ENCODE measurements at regions not wholly inside any gene's neighbourhood (a gene's known extent, or its start where the extent isn't known, plus 50 kb on each side); places are given as distances from the start of the nearest gene placed in this dataset.

DNA sequence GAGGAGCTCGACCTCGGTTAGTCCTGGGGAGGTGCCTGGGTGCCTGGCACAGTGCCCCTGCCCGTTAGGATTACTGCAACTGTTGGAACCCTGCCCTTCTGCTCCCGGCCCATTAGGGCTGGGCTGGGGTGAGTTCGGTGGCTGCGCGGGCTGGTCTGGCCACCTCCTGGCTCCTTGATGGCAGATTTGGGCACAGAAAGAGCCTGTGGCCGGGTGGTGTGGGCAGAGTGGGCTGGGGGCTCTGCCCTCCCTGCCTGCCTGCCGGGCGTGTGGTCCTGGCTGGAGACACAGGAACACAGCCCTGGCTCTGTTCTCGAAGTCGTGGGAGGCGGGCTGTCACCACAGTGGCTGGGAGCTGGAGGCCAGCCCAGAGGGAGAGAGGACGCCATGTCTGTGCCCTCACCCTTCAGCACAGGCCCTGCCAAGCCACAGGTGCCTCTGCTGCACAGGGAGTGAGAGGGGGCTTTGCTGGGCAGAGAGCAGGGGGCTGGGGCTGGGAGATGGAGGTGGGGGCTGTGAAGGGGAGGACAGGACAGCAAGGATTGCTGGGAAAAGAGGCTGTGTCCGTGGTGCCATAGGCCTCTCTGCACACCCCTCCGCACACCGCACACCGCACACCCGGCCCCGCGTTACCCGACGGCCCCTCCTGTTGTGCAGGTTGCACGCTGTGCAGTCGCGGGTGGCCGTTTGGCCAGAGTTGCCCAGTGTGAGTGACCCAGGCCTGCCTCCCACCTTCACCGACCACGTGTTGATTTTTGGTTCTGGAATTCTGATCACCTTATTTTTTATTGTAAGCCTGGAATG, 236.6 kb upstream of the GSE1 start:
- DNase-seq (peak; percentile 72 to 88 (median 87)), ATAC-seq (peak; percentile 63 to 83)
- WGBS: 58% methylated on average over 29 of the region's 29 CpGs
- H3K4me1 ChIP-seq (ENCODE audit: control insufficient read depth, insufficient read depth, low read length): peaks cover 17% of the 10 kb centered on the region
- no peaks in the 10 kb centered on the region for H3K27me3 ChIP-seq (ENCODE audit: control insufficient read depth, insufficient read depth)
- H3K27ac ChIP-seq (ENCODE audit: low read length): peak overlapping the region; percentile 55
- intact Hi-C loops (cut with DNase I): no loop called here
- H3K9me3 ChIP-seq (ENCODE audit: control insufficient read depth, low read length): no peaks in the 10 kb centered on the region
- H3K4me3 ChIP-seq (ENCODE audit: low read length): no peak overlapping the region

DNA sequence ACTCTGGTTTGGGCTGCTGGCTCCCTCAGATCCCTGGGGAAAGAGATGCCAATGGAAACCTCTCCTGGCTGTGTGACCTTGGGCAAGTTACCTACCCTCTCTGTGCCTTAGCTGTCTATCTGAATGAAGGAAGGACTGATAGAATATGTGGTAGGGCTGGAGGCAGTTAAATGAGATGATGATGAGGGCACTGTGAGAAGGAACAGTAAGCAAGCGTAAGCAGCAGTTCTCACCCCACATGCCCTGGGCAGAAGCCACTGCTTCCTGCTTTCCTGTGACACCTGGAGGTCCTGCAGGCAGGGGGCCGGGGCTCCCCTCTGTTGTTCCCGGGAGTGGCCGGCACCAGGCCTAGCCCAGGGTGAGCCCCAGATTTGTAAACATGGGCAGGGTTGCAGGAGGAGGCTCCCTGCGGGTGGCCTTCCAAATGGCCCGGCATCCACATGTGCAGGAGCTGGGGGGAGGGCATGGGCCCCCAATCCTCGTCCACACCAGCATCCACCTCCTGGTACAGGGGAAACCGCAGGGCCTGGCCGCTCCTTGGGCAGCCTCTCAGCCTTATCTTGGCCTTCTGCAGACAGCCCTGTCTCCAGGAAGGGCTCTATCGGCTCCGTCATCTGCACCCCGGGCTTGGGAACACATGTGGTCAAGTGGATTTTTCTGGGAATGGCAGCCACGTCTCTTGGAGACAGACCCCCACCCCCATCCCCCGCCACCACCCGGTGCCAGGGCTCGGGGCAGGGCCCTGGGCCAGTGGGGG, 235.6 kb upstream of the GSE1 start:
- ATAC-seq: peak in 1 of 2 donors; percentile 1
- no peaks in the 10 kb centered on the region for H3K27me3 ChIP-seq (ENCODE audit: control insufficient read depth, insufficient read depth)
- WGBS: 54% methylated on average over 16 of the region's 16 CpGs
- DNase-seq: no peak
- H3K4me1 ChIP-seq (ENCODE audit: control insufficient read depth, insufficient read depth, low read length): peaks cover 17% of the 10 kb centered on the region
- no peaks in the 10 kb centered on the region for H3K9me3 ChIP-seq (ENCODE audit: control insufficient read depth, low read length)
- no peak overlapping the region for H3K27ac ChIP-seq (ENCODE audit: low read length)
- intact Hi-C loops (cut with DNase I): no loop called here
- H3K4me3 ChIP-seq (ENCODE audit: low read length): no peak overlapping the region

DNA sequence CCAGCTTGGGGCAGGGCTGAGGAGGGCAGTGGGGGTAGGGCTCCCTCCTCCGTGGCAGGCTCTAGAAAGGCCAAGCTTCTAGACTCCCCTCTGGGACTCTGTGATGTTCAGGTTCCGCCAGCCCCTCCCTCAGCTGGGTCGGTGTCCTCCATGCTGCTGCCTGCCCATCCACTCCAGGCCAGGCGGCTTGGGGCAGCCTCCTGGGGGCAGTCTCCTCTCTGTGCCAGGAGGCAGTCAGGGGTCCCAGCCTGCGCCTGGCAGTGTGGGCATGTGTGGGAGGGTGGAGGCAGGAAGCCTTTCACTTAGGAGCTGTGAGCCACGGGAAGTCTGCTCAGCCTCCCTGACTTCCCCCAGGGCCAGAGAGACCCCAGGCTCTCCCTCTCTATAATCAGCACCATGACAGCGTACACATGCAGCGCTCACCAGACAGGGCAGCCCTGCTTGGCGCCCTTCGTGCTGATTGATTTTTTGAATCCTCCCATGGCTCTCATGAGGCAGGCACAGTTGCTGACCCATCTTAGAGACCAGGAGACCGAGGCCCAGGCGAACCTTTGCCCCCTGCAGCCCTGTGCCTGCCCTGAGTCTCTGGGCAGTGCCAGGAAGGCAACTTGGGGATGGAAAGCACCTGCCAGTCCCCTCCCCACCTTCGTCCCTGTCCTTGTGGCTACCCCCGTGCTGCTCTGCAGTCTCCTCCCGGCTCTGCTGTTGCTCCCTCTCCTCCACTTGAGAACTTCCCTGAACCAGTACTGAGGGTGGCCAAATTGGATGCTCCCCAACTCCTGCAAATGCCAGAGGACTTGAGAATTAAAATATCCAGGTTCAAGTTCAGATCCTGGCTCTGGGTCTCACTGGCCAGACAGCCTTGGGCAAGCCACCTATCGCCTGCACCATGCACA, 234.7 kb upstream of the GSE1 start:
- WGBS: 77% methylated on average over 16 of the region's 16 CpGs
- Histone ChIP-seq H3K27me3 (ENCODE audit: control insufficient read depth, insufficient read depth) (no peaks in the 10 kb centered on the region), H3K27ac (ENCODE audit: low read length) (no peak overlapping the region), H3K9me3 (ENCODE audit: control insufficient read depth, low read length) (no peaks in the 10 kb centered on the region), H3K4me1 (ENCODE audit: control insufficient read depth, insufficient read depth, low read length) (peaks cover 17% of the 10 kb centered on the region), H3K4me3 (ENCODE audit: low read length) (no peak overlapping the region)
- intact Hi-C loops (cut with DNase I): no loop called here
- DNase-seq: no peak
- ATAC-seq: peak in 1 of 2 donors; percentile 1

DNA sequence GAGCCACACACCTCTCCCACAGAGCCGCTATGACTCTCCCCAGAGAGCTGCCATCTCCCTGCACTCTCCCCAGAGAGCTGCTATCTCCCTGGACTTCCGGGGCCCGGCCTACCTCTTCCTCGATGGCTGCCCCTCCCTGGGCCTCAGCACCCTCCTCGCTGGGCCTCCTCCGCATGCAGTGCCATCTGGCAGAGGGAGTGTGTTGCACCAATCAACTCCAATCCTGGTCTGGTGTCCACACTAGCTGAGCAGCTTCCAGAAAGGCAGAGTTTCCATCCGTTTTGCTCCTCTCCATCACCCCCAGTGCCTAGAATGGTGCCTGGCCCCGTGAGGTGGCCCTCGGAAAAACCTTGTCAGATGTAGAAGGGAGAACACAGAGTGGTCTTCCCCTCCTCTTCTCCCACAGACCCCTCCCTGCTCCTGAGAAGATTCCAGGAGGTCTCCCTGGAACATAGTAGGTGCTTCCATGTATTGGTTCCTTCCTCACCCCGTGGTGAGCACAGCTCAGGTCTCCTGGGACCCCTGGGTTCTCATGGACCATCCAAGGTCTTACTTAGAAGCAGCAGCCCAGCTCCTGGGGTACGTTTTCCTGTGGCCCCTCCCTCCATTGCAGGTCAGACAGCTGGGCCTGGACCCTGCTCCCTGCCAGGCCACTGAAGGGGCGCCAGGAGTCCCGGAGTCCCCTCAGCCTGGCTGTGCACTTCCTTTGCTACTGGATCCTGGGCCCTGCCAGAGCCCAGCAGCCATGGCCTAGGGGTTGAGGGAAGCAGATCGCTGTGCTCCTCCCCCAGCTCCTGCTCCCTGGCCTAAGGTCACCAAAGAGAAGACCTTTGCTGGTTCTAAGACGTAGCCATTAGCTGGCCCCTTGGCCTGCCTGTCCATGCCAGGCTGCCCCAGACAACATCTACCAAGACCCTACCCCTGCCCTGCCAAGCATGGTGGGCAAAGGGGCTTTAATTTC, 233.8 kb upstream of the GSE1 start:
- DNase-seq (peak in 1 of 3 donors; percentile 63), ATAC-seq (no peak)
- intact Hi-C loops (cut with DNase I): no loop called here
- Histone ChIP-seq H3K27me3 (ENCODE audit: control insufficient read depth, insufficient read depth) (no peaks in the 10 kb centered on the region), H3K4me3 (ENCODE audit: low read length) (no peak overlapping the region), H3K4me1 (ENCODE audit: control insufficient read depth, insufficient read depth, low read length) (peaks cover 17% of the 10 kb centered on the region), H3K27ac (ENCODE audit: low read length) (no peak overlapping the region), H3K9me3 (ENCODE audit: control insufficient read depth, low read length) (no peaks in the 10 kb centered on the region)
- WGBS: 72% methylated on average over 15 of the region's 15 CpGs

DNA sequence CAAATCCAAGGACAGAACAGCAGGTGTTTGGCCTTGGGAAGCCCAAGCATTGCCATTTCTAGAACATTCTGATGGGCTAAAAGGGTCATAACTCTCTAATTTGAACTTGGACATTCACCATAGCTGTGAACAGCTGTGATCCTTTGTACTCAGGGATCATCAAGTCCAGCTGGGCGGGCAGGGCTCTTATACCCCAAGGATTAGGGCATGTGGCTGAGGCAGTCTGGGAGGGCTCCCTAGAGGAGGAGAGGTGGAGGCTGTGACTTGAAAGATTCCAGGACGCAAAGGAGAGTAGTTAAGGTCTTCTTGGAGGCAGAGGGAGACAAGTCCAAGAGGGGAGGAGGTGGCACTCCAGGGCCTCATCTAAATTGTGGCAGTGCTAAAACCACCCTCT, 233.1 kb upstream of the GSE1 start:
- peak in 1 of 3 donors; percentile 11 for DNase-seq
- no peak for ATAC-seq
- H3K4me1 ChIP-seq (ENCODE audit: control insufficient read depth, insufficient read depth, low read length): peaks cover 17% of the 10 kb centered on the region
- no peak overlapping the region for H3K27ac ChIP-seq (ENCODE audit: low read length)
- no peaks in the 10 kb centered on the region for H3K27me3 ChIP-seq (ENCODE audit: control insufficient read depth, insufficient read depth)
- no peak overlapping the region for H3K4me3 ChIP-seq (ENCODE audit: low read length)
- H3K9me3 ChIP-seq (ENCODE audit: control insufficient read depth, low read length): no peaks in the 10 kb centered on the region
- intact Hi-C loops (cut with DNase I): no loop called here
- WGBS: 45% methylated on average over 2 of the region's 2 CpGs

DNA sequence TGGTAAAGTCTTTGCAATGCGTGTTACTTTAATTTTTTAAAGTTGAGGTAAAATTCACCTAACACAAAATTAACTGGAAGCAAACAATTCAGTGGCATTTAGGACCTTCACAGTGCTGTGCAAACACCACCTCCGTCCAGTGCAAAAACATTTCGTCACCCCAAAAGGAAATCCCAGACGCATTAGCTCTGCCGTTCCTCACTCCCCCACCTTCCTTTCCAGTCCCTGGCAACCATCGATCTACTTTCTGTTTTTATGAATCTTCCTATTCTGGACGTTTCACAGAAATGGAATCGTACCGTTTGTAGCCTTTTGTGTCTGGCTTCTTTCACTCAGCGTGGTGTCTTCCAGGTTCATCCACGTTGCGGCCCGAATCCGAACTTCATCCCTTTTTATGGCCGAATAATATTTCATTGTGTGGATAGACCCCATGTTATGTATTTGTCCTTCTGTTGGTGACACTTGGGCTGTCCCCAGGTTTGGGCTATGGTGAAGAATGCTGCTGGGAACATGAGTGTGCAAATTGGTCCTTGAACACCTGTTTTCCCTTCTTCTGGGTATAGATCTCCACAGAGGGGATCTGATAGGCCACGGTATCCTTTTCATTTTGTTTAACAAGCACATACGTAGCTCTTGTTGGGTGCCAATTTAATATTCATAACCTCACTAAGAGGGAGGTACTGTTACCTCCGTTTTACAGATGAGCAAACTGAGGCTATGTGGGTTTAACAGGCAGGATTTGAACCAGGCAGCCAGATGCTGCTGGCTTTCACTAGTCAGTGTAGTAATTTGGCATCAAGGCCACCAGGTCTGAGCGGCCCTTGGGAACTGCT, 232.0 kb upstream of the GSE1 start:
- Histone ChIP-seq H3K4me3 (ENCODE audit: low read length) (no peak overlapping the region), H3K27me3 (ENCODE audit: control insufficient read depth, insufficient read depth) (no peaks in the 10 kb centered on the region), H3K27ac (ENCODE audit: low read length) (no peak overlapping the region), H3K4me1 (ENCODE audit: control insufficient read depth, insufficient read depth, low read length) (peaks cover 14% of the 10 kb centered on the region), H3K9me3 (ENCODE audit: control insufficient read depth, low read length) (no peaks in the 10 kb centered on the region)
- intact Hi-C loops (cut with DNase I): no loop called here
- WGBS: 70% methylated on average over 19 of the region's 19 CpGs
- no peak for ATAC-seq
- DNase-seq: peak in 1 of 3 donors; percentile 13

DNA sequence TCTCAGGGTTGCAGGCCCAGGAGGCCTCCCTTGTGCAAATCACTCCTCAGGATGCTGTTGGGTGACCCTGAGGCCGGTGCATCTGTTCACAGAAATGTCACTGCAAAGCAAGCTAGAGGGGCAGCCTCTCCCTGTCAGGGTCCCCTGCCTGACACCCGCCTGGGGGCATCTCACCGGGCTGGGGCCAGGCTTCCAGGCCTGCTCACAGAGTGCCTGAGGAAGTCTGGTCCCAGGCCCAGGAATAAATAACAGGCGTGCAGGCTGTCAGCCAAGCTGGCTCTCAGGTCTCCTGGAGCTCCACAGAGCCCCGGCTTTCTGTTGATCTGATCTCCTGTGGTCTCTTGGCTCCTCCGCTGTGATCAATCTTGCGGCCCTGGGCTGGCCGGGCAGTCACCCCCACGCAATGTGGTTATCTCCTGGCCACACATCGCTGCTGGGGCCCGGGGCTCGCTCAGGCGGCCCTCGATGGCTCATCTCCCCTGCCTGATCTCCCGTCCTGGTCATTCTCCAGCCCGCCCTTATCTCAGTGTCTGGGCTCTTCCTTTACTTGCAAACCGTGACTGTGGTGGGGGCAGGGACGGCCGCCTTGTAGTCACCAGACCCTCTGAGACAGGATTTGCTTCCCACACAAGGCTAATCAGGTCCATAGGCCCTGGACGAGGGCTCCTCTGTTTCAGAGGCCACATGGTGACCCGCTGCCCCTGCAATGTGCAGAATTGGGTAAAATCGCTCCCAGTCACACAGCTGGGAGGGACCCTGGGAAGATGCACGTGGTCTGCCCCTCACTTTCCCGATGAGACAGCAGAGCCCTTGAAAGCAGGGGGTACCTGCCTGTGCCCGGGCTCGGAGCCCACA, 231.2 kb upstream of the GSE1 start:
- Histone ChIP-seq H3K9me3 (ENCODE audit: control insufficient read depth, low read length) (no peaks in the 10 kb centered on the region), H3K27me3 (ENCODE audit: control insufficient read depth, insufficient read depth) (no peaks in the 10 kb centered on the region), H3K27ac (ENCODE audit: low read length) (no peak overlapping the region), H3K4me3 (ENCODE audit: low read length) (no peak overlapping the region), H3K4me1 (ENCODE audit: control insufficient read depth, insufficient read depth, low read length) (peaks cover 8% of the 10 kb centered on the region)
- intact Hi-C loops (cut with DNase I): no loop called here
- DNase-seq (peak in 2 of 3 donors; percentile 71 to 78), ATAC-seq (peak in 1 of 2 donors; percentile 8)
- WGBS: 25% methylated on average over 26 of the region's 26 CpGs

DNA sequence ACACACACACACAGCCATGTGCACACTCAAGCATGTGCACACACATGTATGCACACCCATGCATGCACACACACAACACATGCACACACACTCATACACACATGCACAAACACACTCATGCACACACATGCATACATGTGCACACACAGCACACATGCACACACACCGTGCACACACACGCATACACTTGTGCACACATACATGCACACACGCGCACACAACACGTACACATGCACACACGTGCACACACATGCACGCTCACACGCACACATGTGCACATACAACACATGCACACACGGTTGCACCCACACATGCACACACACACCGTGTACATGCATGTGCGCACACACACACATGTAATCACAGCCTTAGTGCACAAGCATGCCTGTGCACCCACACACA, 230.4 kb upstream of the GSE1 start:
- H3K9me3 ChIP-seq (ENCODE audit: control insufficient read depth, low read length): no peaks in the 10 kb centered on the region
- WGBS: 97% methylated on average over 11 of the region's 11 CpGs
- intact Hi-C loops (cut with DNase I): no loop called here
- H3K27me3 ChIP-seq (ENCODE audit: control insufficient read depth, insufficient read depth): no peaks in the 10 kb centered on the region
- H3K4me1 ChIP-seq (ENCODE audit: control insufficient read depth, insufficient read depth, low read length): peaks cover 8% of the 10 kb centered on the region
- H3K27ac ChIP-seq (ENCODE audit: low read length): no peak overlapping the region
- no peak for ATAC-seq
- peak; percentile 1 to 33 (median 18) for DNase-seq
- H3K4me3 ChIP-seq (ENCODE audit: low read length): no peak overlapping the region
